ENCODE measurements at regions not wholly inside any gene's neighbourhood (a gene's known extent, or its start where the extent isn't known, plus 50 kb on each side); places are given as distances from the start of the nearest gene placed in this dataset.

DNA sequence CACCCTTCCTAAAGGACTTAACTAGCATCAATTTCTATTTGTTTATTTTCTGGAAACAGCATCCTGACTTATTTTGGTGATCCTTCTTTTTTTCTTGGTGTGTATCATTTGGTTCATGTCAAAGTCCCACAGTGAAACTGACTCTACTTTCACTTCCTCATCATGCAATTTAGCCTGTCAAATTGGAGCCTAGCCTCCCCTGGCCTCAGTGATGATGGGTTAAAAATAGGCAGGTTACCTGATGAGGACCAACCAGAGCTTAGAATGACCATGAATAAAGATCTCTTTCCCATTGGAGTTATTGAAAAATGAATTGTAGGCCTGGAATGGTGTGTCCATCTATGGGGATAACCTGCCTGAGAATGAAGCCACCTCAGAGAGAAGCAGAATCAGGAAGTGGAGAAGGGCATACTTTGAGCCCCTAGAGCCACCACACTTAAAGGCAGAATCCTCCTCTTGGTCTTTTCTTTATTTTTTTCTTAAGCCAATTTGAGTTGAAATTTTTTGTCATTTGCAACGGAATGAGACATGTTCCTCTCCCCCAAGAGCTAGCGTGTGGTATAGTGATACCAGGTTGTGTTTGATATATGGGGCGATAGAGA, 105.6 kb downstream of the BTBD3 start:
- no peaks in the 10 kb centered on the region for H3K4me1 ChIP-seq (ENCODE audit: control insufficient read depth, extremely low read depth, insufficient read depth, low read length)
- H3K9me1 ChIP-seq (ENCODE audit: control insufficient read depth, extremely low read depth, insufficient read depth, low read length), result no peaks in the 10 kb centered on the region
- no peak overlapping the region for H3K27ac ChIP-seq (ENCODE audit: control insufficient read depth, insufficient read depth, low read length)
- no peaks in the 10 kb centered on the region for H3K36me3 ChIP-seq (ENCODE audit: control insufficient read depth in 2 of 2, extremely low read depth in 1 of 2, insufficient read depth in 2 of 2, low read length in 2 of 2)
- no peaks in the 10 kb centered on the region for H3K79me2 ChIP-seq (ENCODE audit: control insufficient read depth, insufficient read depth, low read length)
- no peak for DNase-seq (ENCODE audit: low read depth, low spot score)
- TF ChIP-seq EZH2 (IDR thresholded peaks at IDR 0.05; ENCODE audit: low read length), result no peak
- TF ChIP-seq, protein P1, sequence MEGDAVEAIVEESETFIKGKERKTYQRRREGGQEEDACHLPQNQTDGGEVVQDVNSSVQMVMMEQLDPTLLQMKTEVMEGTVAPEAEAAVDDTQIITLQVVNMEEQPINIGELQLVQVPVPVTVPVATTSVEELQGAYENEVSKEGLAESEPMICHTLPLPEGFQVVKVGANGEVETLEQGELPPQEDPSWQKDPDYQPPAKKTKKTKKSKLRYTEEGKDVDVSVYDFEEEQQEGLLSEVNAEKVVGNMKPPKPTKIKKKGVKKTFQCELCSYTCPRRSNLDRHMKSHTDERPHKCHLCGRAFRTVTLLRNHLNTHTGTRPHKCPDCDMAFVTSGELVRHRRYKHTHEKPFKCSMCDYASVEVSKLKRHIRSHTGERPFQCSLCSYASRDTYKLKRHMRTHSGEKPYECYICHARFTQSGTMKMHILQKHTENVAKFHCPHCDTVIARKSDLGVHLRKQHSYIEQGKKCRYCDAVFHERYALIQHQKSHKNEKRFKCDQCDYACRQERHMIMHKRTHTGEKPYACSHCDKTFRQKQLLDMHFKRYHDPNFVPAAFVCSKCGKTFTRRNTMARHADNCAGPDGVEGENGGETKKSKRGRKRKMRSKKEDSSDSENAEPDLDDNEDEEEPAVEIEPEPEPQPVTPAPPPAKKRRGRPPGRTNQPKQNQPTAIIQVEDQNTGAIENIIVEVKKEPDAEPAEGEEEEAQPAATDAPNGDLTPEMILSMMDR (optimal IDR thresholded peaks at IDR 0.05 in 1 of 3, IDR thresholded peaks at IDR 0.05 in 1 of 3, conservative IDR thresholded peaks at IDR 0.05 in 1 of 3; ENCODE audit: extremely low read depth in 1 of 3, insufficient read depth in 2 of 3, low read length in 3 of 3), result no peak
- FAIRE-seq, result no peak
- H3K9ac ChIP-seq (ENCODE audit: control insufficient read depth, extremely low read depth, insufficient read depth, low read length), result no peak overlapping the region
- H3K27me3 ChIP-seq (ENCODE audit: control insufficient read depth, extremely low read depth, insufficient read depth, low read length), result no peaks in the 10 kb centered on the region
- no peaks in the 10 kb centered on the region for H4K20me1 ChIP-seq (ENCODE audit: control insufficient read depth, extremely low read depth, insufficient read depth, low read length)
- dilution Hi-C loops (cut with MboI; ENCODE audit: extremely low pct_ligation_motif_present, low sequenced_read_pairs), result no loop called here
- no peaks in the 10 kb centered on the region for H3K9me3 ChIP-seq (ENCODE audit: control insufficient read depth, low read depth, low read length)
- H3K4me3 ChIP-seq (ENCODE audit: control insufficient read depth in 2 of 3, extremely low read depth in 1 of 3, insufficient read depth in 2 of 3, low read depth in 1 of 3, low read length in 3 of 3), result no peak overlapping the region
- no peak overlapping the region for H2AFZ ChIP-seq (ENCODE audit: control insufficient read depth, low read length)
- no peak overlapping the region for H3K4me2 ChIP-seq (ENCODE audit: control insufficient read depth, extremely low read depth, insufficient read depth, low read depth, low read length)

DNA sequence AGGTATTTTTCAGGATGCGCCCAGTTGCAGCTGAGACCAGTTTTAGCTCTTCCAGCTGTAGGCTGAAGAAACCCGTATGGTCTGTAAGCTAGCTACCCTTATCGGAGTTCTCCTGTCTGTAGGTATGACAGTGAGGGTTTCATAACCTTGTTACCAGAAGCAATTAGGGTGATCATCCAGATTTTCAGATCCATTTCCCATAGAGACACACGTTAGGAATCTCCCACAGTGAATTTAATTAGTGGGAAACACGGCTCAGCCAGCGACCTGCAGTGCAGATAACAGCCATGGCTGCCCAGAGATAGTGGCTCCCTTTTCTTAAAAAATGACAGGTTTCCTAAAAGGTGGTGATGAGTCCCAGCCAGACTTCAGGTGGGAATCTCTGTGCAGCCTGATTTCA, 111.1 kb downstream of the BTBD3 start:
- dilution Hi-C loops (cut with MboI; ENCODE audit: extremely low pct_ligation_motif_present, low sequenced_read_pairs), result no loop called here
- no peaks in the 10 kb centered on the region for H3K79me2 ChIP-seq (ENCODE audit: control insufficient read depth, insufficient read depth, low read length)
- H2AFZ ChIP-seq (ENCODE audit: control insufficient read depth, low read length), result no peak overlapping the region
- no peaks in the 10 kb centered on the region for H3K9me3 ChIP-seq (ENCODE audit: control insufficient read depth, low read depth, low read length)
- H3K27ac ChIP-seq (ENCODE audit: control insufficient read depth, insufficient read depth, low read length), result no peak overlapping the region
- H3K27me3 ChIP-seq (ENCODE audit: control insufficient read depth, extremely low read depth, insufficient read depth, low read length), result no peaks in the 10 kb centered on the region
- no peak overlapping the region for H3K4me2 ChIP-seq (ENCODE audit: control insufficient read depth, extremely low read depth, insufficient read depth, low read depth, low read length)
- H4K20me1 ChIP-seq (ENCODE audit: control insufficient read depth, extremely low read depth, insufficient read depth, low read length), result no peaks in the 10 kb centered on the region
- DNase-seq (ENCODE audit: low read depth, low spot score), result no peak
- TF ChIP-seq, protein P1 (optimal IDR thresholded peaks at IDR 0.05 in 1 of 3, IDR thresholded peaks at IDR 0.05 in 1 of 3, conservative IDR thresholded peaks at IDR 0.05 in 1 of 3; ENCODE audit: extremely low read depth in 1 of 3, insufficient read depth in 2 of 3, low read length in 3 of 3), result no peak
- TF ChIP-seq EZH2 (IDR thresholded peaks at IDR 0.05; ENCODE audit: low read length), result no peak
- H3K4me3 ChIP-seq (ENCODE audit: control insufficient read depth in 2 of 3, extremely low read depth in 1 of 3, insufficient read depth in 2 of 3, low read depth in 1 of 3, low read length in 3 of 3), result no peak overlapping the region
- no peaks in the 10 kb centered on the region for H3K9me1 ChIP-seq (ENCODE audit: control insufficient read depth, extremely low read depth, insufficient read depth, low read length)
- H3K9ac ChIP-seq (ENCODE audit: control insufficient read depth, extremely low read depth, insufficient read depth, low read length), result no peak overlapping the region
- no peaks in the 10 kb centered on the region for H3K36me3 ChIP-seq (ENCODE audit: control insufficient read depth in 2 of 2, extremely low read depth in 1 of 2, insufficient read depth in 2 of 2, low read length in 2 of 2)
- FAIRE-seq, result no peak
- H3K4me1 ChIP-seq (ENCODE audit: control insufficient read depth, extremely low read depth, insufficient read depth, low read length), result no peaks in the 10 kb centered on the region
